ENCODE measurements at regions not wholly inside any gene's neighbourhood (a gene's known extent, or its start where the extent isn't known, plus 50 kb on each side); places are given as distances from the start of the nearest gene placed in this dataset.
"Not testable (repeated sequence)": the region's sequence is repeated elsewhere in the genome, so short reads cannot be mapped to it uniquely, and the experiment has no call there.

- H3K4me1 ChIP-seq (ENCODE audit: insufficient read depth, low read length); H3K9ac ChIP-seq (ENCODE audit: low read length); H3K36me3 ChIP-seq (ENCODE audit: insufficient read depth, low read length); H3K27me3 ChIP-seq (ENCODE audit: control insufficient read depth in 1 of 2, insufficient read depth in 2 of 2, low read length in 2 of 2); H3K4me3 ChIP-seq (ENCODE audit: low read depth in 1 of 2, low read length in 2 of 2); H3K9me3 ChIP-seq (ENCODE audit: low read length); H3K27ac ChIP-seq (ENCODE audit: low read depth, low read length): not testable (repeated sequence)
Measured at GRCh38 chr7:19953411-19953810, 180.0 kb upstream of the TMEM196 start.

GRCh38 chr7:19948160-19948559 is 174.7 kb upstream of the TMEM196 start:
- no peak overlapping the region for H3K4me3 ChIP-seq (ENCODE audit: low read depth in 1 of 2, low read length in 2 of 2)
- no peak overlapping the region for H3K9ac ChIP-seq (ENCODE audit: low read length)
- no peak overlapping the region for H3K27ac ChIP-seq (ENCODE audit: low read depth, low read length)
- H3K4me1 ChIP-seq (ENCODE audit: insufficient read depth, low read length): no peaks in the 10 kb centered on the region
- no peaks in the 10 kb centered on the region for H3K36me3 ChIP-seq (ENCODE audit: insufficient read depth, low read length)
- no peaks in the 10 kb centered on the region for H3K9me3 ChIP-seq (ENCODE audit: low read length)
- H3K27me3 ChIP-seq (ENCODE audit: control insufficient read depth in 1 of 2, insufficient read depth in 2 of 2, low read length in 2 of 2): no peaks in the 10 kb centered on the region

- H3K9ac ChIP-seq (ENCODE audit: low read length): no peak overlapping the region
- no peak overlapping the region for H3K4me3 ChIP-seq (ENCODE audit: low read depth in 1 of 2, low read length in 2 of 2)
- no peaks in the 10 kb centered on the region for H3K4me1 ChIP-seq (ENCODE audit: insufficient read depth, low read length)
- H3K27ac ChIP-seq (ENCODE audit: low read depth, low read length): no peak overlapping the region
- H3K36me3 ChIP-seq (ENCODE audit: insufficient read depth, low read length): no peaks in the 10 kb centered on the region
- H3K9me3 ChIP-seq (ENCODE audit: low read length): no peaks in the 10 kb centered on the region
- no peaks in the 10 kb centered on the region for H3K27me3 ChIP-seq (ENCODE audit: control insufficient read depth in 1 of 2, insufficient read depth in 2 of 2, low read length in 2 of 2)
Measured at GRCh38 chr7:19944363-19945120, 171.1 kb upstream of the TMEM196 start.

GRCh38 chr7:19939746-19940145 is 166.3 kb upstream of the TMEM196 start:
- H3K27me3 ChIP-seq (ENCODE audit: control insufficient read depth in 1 of 2, insufficient read depth in 2 of 2, low read length in 2 of 2): no peaks in the 10 kb centered on the region
- no peaks in the 10 kb centered on the region for H3K4me1 ChIP-seq (ENCODE audit: insufficient read depth, low read length)
- H3K4me3 ChIP-seq (ENCODE audit: low read depth in 1 of 2, low read length in 2 of 2): no peak overlapping the region
- H3K9ac ChIP-seq (ENCODE audit: low read length): no peak overlapping the region
- no peaks in the 10 kb centered on the region for H3K9me3 ChIP-seq (ENCODE audit: low read length)
- no peak overlapping the region for H3K27ac ChIP-seq (ENCODE audit: low read depth, low read length)
- no peaks in the 10 kb centered on the region for H3K36me3 ChIP-seq (ENCODE audit: insufficient read depth, low read length)

GRCh38 chr7:19932549-19933249 is 159.3 kb upstream of the TMEM196 start:
- Histone ChIP-seq H3K27me3 (ENCODE audit: control insufficient read depth in 1 of 2, insufficient read depth in 2 of 2, low read length in 2 of 2) (no peaks in the 10 kb centered on the region), H3K36me3 (ENCODE audit: insufficient read depth, low read length) (no peaks in the 10 kb centered on the region), H3K4me1 (ENCODE audit: insufficient read depth, low read length) (no peaks in the 10 kb centered on the region), H3K27ac (ENCODE audit: low read depth, low read length) (no peak overlapping the region), H3K4me3 (ENCODE audit: low read depth in 1 of 2, low read length in 2 of 2) (no peak overlapping the region), H3K9ac (ENCODE audit: low read length) (no peak overlapping the region), H3K9me3 (ENCODE audit: low read length) (no peaks in the 10 kb centered on the region)

GRCh38 chr7:19930851-19931250 is 157.4 kb upstream of the TMEM196 start:
- Histone ChIP-seq H3K9me3 (ENCODE audit: low read length) (no peaks in the 10 kb centered on the region), H3K9ac (ENCODE audit: low read length) (no peak overlapping the region), H3K36me3 (ENCODE audit: insufficient read depth, low read length) (no peaks in the 10 kb centered on the region), H3K4me1 (ENCODE audit: insufficient read depth, low read length) (no peaks in the 10 kb centered on the region), H3K4me3 (ENCODE audit: low read depth in 1 of 2, low read length in 2 of 2) (no peak overlapping the region), H3K27ac (ENCODE audit: low read depth, low read length) (no peak overlapping the region), H3K27me3 (ENCODE audit: control insufficient read depth in 1 of 2, insufficient read depth in 2 of 2, low read length in 2 of 2) (no peaks in the 10 kb centered on the region)

GRCh38 chr7:19930051-19930450 is 156.6 kb upstream of the TMEM196 start:
- H3K27me3 ChIP-seq (ENCODE audit: control insufficient read depth in 1 of 2, insufficient read depth in 2 of 2, low read length in 2 of 2): no peaks in the 10 kb centered on the region
- H3K4me1 ChIP-seq (ENCODE audit: insufficient read depth, low read length): no peaks in the 10 kb centered on the region

GRCh38 chr7:19928247-19928646 is 154.8 kb upstream of the TMEM196 start:
- Histone ChIP-seq H3K9ac (ENCODE audit: low read length) (no peak overlapping the region), H3K4me3 (ENCODE audit: low read depth in 1 of 2, low read length in 2 of 2) (no peak overlapping the region), H3K36me3 (ENCODE audit: insufficient read depth, low read length) (no peaks in the 10 kb centered on the region), H3K27ac (ENCODE audit: low read depth, low read length) (no peak overlapping the region), H3K27me3 (ENCODE audit: control insufficient read depth in 1 of 2, insufficient read depth in 2 of 2, low read length in 2 of 2) (no peaks in the 10 kb centered on the region), H3K9me3 (ENCODE audit: low read length) (no peaks in the 10 kb centered on the region), H3K4me1 (ENCODE audit: insufficient read depth, low read length) (no peaks in the 10 kb centered on the region)

More at GRCh38 chr7:19930051-19930450, 156.6 kb upstream of the TMEM196 start:
- H3K9ac ChIP-seq (ENCODE audit: low read length): no peak overlapping the region
- H3K36me3 ChIP-seq (ENCODE audit: insufficient read depth, low read length): no peaks in the 10 kb centered on the region
- H3K27ac ChIP-seq (ENCODE audit: low read depth, low read length): no peak overlapping the region
- no peak overlapping the region for H3K4me3 ChIP-seq (ENCODE audit: low read depth in 1 of 2, low read length in 2 of 2)
- H3K9me3 ChIP-seq (ENCODE audit: low read length): no peaks in the 10 kb centered on the region

- no peak overlapping the region for H3K4me3 ChIP-seq (ENCODE audit: low read depth in 1 of 2, low read length in 2 of 2)
- H3K27ac ChIP-seq (ENCODE audit: low read depth, low read length): no peak overlapping the region
- peaks cover 10% of the 10 kb centered on the region for H3K4me1 ChIP-seq (ENCODE audit: insufficient read depth, low read length)
- H3K36me3 ChIP-seq (ENCODE audit: insufficient read depth, low read length): no peaks in the 10 kb centered on the region
- no peaks in the 10 kb centered on the region for H3K27me3 ChIP-seq (ENCODE audit: control insufficient read depth in 1 of 2, insufficient read depth in 2 of 2, low read length in 2 of 2)
- no peak overlapping the region for H3K9ac ChIP-seq (ENCODE audit: low read length)
- no peaks in the 10 kb centered on the region for H3K9me3 ChIP-seq (ENCODE audit: low read length)
Measured at GRCh38 chr7:19920705-19921104, 147.3 kb upstream of the TMEM196 start.

GRCh38 chr7:19920166-19920565 is 146.7 kb upstream of the TMEM196 start:
- Histone ChIP-seq H3K27me3 (ENCODE audit: control insufficient read depth in 1 of 2, insufficient read depth in 2 of 2, low read length in 2 of 2) (no peaks in the 10 kb centered on the region), H3K4me1 (ENCODE audit: insufficient read depth, low read length) (peaks cover 10% of the 10 kb centered on the region), H3K36me3 (ENCODE audit: insufficient read depth, low read length) (no peaks in the 10 kb centered on the region), H3K9ac (ENCODE audit: low read length) (no peak overlapping the region), H3K4me3 (ENCODE audit: low read depth in 1 of 2, low read length in 2 of 2) (no peak overlapping the region), H3K27ac (ENCODE audit: low read depth, low read length) (no peak overlapping the region), H3K9me3 (ENCODE audit: low read length) (no peaks in the 10 kb centered on the region)

GRCh38 chr7:19919261-19920095 is 146.1 kb upstream of the TMEM196 start:
- H3K9ac ChIP-seq (ENCODE audit: low read length): no peak overlapping the region
- no peaks in the 10 kb centered on the region for H3K36me3 ChIP-seq (ENCODE audit: insufficient read depth, low read length)
- H3K4me1 ChIP-seq (ENCODE audit: insufficient read depth, low read length): peaks cover 10% of the 10 kb centered on the region
- H3K27ac ChIP-seq (ENCODE audit: low read depth, low read length): no peak overlapping the region
- no peak overlapping the region for H3K4me3 ChIP-seq (ENCODE audit: low read depth in 1 of 2, low read length in 2 of 2)
- H3K9me3 ChIP-seq (ENCODE audit: low read length): no peaks in the 10 kb centered on the region
- no peaks in the 10 kb centered on the region for H3K27me3 ChIP-seq (ENCODE audit: control insufficient read depth in 1 of 2, insufficient read depth in 2 of 2, low read length in 2 of 2)

All from muscle layer of colon (tissue), 2 donors.